Smooth muscle cell (in vitro differentiated cells): ENCODE measurements at regions not wholly inside any gene's neighbourhood (a gene's known extent, or its start where the extent isn't known, plus 50 kb on each side); places are given as distances from the start of the nearest gene placed in this dataset.

Source experiments
- DNase-seq: peaks from one replicate; lab custom pipeline; 2025; ENCODE audit not compliant: unreplicated experiment; lab: John Stamatoyannopoulos, UW
- H2AFZ ChIP-seq: fragments of 200-600 bp; sonication (generic); 2 replicates; pipeline ENCODE4 v1.6.0; 2016; ENCODE audit warnings: antibody characterized with exemption, low read depth, mild to moderate bottlenecking
- H3F3A ChIP-seq: fragments of 200-600 bp; sonication (generic); 2 replicates; pipeline ENCODE4 v1.6.0; 2017; ENCODE audit warnings: antibody characterized with exemption, low read depth
- H3K27ac ChIP-seq: fragments of 200-600 bp; sonication (generic); 2 replicates; pipeline ENCODE4 v1.5.1; 2016; ENCODE audit warnings: low read depth, mild to moderate bottlenecking
- H3K27me3 ChIP-seq: fragments of 200-600 bp; sonication (generic); 2 replicates; pipeline ENCODE4 v1.6.1; 2016; ENCODE audit warnings: low read depth, mild to moderate bottlenecking
- H3K36me3 ChIP-seq: fragments of 200-600 bp; sonication (generic); 2 replicates; pipeline ENCODE4 v1.5.1; 2016; ENCODE audit warnings: low read depth
- H3K4me1 ChIP-seq: fragments of 200-600 bp; sonication (generic); 2 replicates; pipeline ENCODE4 v1.5.1; 2016; ENCODE audit warnings: low read depth
- H3K4me2 ChIP-seq: fragments of 200-600 bp; sonication (generic); 2 replicates; pipeline ENCODE4 v1.6.0; 2016; ENCODE audit warnings: mild to moderate bottlenecking
- H3K4me3 ChIP-seq: fragments of 200-600 bp; sonication (generic); 2 replicates; pipeline ENCODE4 v1.5.1; 2016; ENCODE audit warnings: mild to moderate bottlenecking
- H3K79me2 ChIP-seq: fragments of 200-600 bp; sonication (generic); 2 replicates; pipeline ENCODE4 v1.6.0; 2016; ENCODE audit warnings: low read depth, mild to moderate bottlenecking
- H3K9ac ChIP-seq: fragments of 200-600 bp; sonication (generic); 2 replicates; pipeline ENCODE4 v1.6.0; 2016; ENCODE audit warnings: low read depth
- H3K9me3 ChIP-seq: fragments of 200-600 bp; sonication (generic); replicated peaks from 2 replicates; pipeline ENCODE4 v1.5.1; 2016; ENCODE audit warnings: low read depth
- H4K20me1 ChIP-seq: fragments of 200-600 bp; sonication (generic); 2 replicates; pipeline ENCODE4 v1.6.0; 2016; ENCODE audit warnings: low read depth
- CTCF ChIP-seq: fragments of 200-600 bp; sonication (generic); IDR thresholded peaks from 2 replicates; pipeline ENCODE4 v1.5.1; 2017; ENCODE audit warnings: borderline replicate concordance, mild to moderate bottlenecking, antibody characterized with exemption; ENCODE audit not compliant: insufficient read depth, poor library complexity, severe bottlenecking
- WGBS: methylation state at CpG from one replicate; pipeline ENCODE4 v1.1.7; 2016; ENCODE audit warnings: low lambda C conversion rate; 5-methylcytosine and 5-hydroxymethylcytosine counted together

DNA sequence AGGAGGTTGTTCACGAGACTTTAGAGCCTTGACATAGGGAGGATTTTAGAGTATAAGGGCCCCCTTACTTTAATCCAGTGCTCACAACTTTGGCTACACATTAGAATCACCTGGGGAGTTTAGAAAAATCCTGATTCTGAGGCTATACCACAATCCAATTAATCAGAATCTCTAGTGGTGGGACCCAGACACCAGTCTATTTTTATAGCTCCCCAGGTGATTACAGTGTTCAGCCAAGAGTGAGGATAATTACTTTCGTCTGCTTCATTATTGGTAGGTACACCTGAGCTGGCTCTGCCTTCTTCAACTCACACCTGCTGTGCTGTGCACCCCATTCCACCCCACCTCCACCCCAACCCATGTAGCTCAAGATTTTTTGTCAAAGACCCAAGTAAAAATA is 141.3 kb upstream of the EPB41L4A start:
- DNase-seq: no peak
- no peaks in the 10 kb centered on the region for H3K4me1 ChIP-seq
- H3K9ac ChIP-seq: no peak overlapping the region
- H4K20me1 ChIP-seq: no peaks in the 10 kb centered on the region
- 90% methylated on average over 2 of the region's 2 CpGs for WGBS
- H3K4me3 ChIP-seq: no peak overlapping the region
- no peaks in the 10 kb centered on the region for H3K27me3 ChIP-seq
- H3K4me2 ChIP-seq: no peak overlapping the region
- H3F3A ChIP-seq: no peaks in the 10 kb centered on the region
- H2AFZ ChIP-seq: no peak overlapping the region
- H3K36me3 ChIP-seq: no peaks in the 10 kb centered on the region
- no peaks in the 10 kb centered on the region for H3K9me3 ChIP-seq
- H3K79me2 ChIP-seq: no peaks in the 10 kb centered on the region
- no peak overlapping the region for H3K27ac ChIP-seq
- TF ChIP-seq CTCF: no peak

DNA sequence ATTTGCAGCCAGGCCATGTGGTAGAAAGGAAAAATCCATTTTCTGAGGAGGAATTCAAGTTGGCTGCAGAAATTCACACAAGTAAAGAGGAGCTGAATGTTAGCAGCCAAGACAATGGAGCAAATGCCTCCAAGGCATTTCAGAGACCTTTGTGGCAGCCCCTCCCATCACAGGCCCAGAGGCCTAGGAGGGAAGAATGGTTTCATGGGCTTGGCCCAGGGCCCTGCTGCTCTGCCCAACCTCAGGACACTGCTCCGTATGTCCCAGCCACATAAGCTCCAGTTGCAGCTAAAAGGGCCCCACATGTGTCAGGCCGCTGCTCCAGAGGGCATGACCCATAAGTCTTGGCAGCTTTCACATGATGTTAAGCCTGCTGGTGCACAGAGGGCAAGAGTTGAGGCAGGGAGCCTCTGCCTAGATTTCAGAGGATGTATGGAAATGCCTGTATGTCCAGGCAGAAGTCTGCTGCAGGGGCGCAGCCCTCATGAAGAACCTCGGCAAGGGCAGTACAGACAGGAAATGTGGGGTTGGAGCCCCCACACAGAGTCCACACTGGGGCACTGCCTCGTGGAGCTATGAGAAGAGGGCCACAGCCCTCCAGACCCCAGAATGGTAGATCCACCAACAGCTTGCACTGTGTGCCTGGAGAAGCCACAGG is 144.2 kb upstream of the EPB41L4A start:
- no peak for TF ChIP-seq CTCF
- H3K9me3 ChIP-seq: no peaks in the 10 kb centered on the region
- H3K4me1 ChIP-seq: no peaks in the 10 kb centered on the region
- no peak overlapping the region for H3K4me3 ChIP-seq
- no peaks in the 10 kb centered on the region for H3K36me3 ChIP-seq
- WGBS: 67% methylated on average over 5 of the region's 5 CpGs
- no peak overlapping the region for H3K27ac ChIP-seq
- no peaks in the 10 kb centered on the region for H3K79me2 ChIP-seq
- H3K9ac ChIP-seq: no peak overlapping the region
- H4K20me1 ChIP-seq: no peaks in the 10 kb centered on the region
- DNase-seq: no peak
- no peaks in the 10 kb centered on the region for H3K27me3 ChIP-seq
- no peak overlapping the region for H3K4me2 ChIP-seq
- no peak overlapping the region for H2AFZ ChIP-seq
- H3F3A ChIP-seq: no peaks in the 10 kb centered on the region

GRCh38 chr5:112566251-112566650 is 147.2 kb upstream of the EPB41L4A start:
- H3F3A ChIP-seq: no peaks in the 10 kb centered on the region
- TF ChIP-seq CTCF: no peak
- H3K9me3 ChIP-seq: no peaks in the 10 kb centered on the region
- H3K4me2 ChIP-seq: no peak overlapping the region
- no peak overlapping the region for H3K9ac ChIP-seq
- no peaks in the 10 kb centered on the region for H4K20me1 ChIP-seq
- no peak overlapping the region for H3K4me3 ChIP-seq
- H3K79me2 ChIP-seq: no peaks in the 10 kb centered on the region
- H3K36me3 ChIP-seq: no peaks in the 10 kb centered on the region
- no peak overlapping the region for H2AFZ ChIP-seq
- no peak overlapping the region for H3K27ac ChIP-seq
- 96% methylated on average over 1 of the region's 1 CpG for WGBS
- no peak for DNase-seq
- no peaks in the 10 kb centered on the region for H3K27me3 ChIP-seq
- H3K4me1 ChIP-seq: no peaks in the 10 kb centered on the region

- Histone ChIP-seq H2AFZ (no peak overlapping the region), H3K4me2 (no peak overlapping the region), H3F3A (no peaks in the 10 kb centered on the region), H3K79me2 (no peaks in the 10 kb centered on the region), H3K36me3 (no peaks in the 10 kb centered on the region), H3K9me3 (no peaks in the 10 kb centered on the region), H3K4me1 (no peaks in the 10 kb centered on the region), H4K20me1 (no peaks in the 10 kb centered on the region), H3K4me3 (no peak overlapping the region), H3K27ac (no peak overlapping the region), H3K9ac (no peak overlapping the region), H3K27me3 (no peaks in the 10 kb centered on the region)
- TF ChIP-seq CTCF: no peak
- DNase-seq: no peak
Measured at GRCh38 chr5:112569596-112569995, 150.5 kb upstream of the EPB41L4A start.
